IMR-90 (cell line): ENCODE measurements at regions not wholly inside any gene's neighbourhood (a gene's known extent, or its start where the extent isn't known, plus 50 kb on each side); places are given as distances from the start of the nearest gene placed in this dataset.
"Not testable (repeated sequence)": the region's sequence is repeated elsewhere in the genome, so short reads cannot be mapped to it uniquely, and the experiment has no call there.

Experiments used
- ATAC-seq: fragments of 200-7000 bp; cut with Tn5 transposase; 2 replicates; pipeline ENCODE4 v1.9.1; 2020; ENCODE audit warnings: low read depth, mild to moderate bottlenecking, moderate library complexity
- BruUV-seq: library from RNA; stranded (reverse); fragments of 400-500 nt; replicated peaks from 2 replicates; lab custom pipeline; 2021; lab: Mats Ljungman, UMichigan
- CTCF ChIA-PET: fragments of 300-600 bp; formaldehyde crosslinking; extraction: SDS; loops from one replicate; lab custom pipeline; 2021; ENCODE audit warnings: antibody characterized with exemption; lab: Yijun Ruan, JAX
- POLR2A ChIA-PET: fragments of 300-600 bp; sonication (Branson Sonifier 250); formaldehyde crosslinking; loops from one replicate; lab custom pipeline; 2022; ENCODE audit warnings: antibody characterized with exemption; ENCODE audit not compliant: unreplicated experiment; lab: Charles Lee
- DNase-seq: peaks from one replicate; pipeline ENCODE4 v3.0.0; 2013
- H2AFZ ChIP-seq: replicated peaks from 2 replicates; pipeline ENCODE3; 2013; ENCODE audit warnings: low read length, mild to moderate bottlenecking; ENCODE audit not compliant: poor library complexity
- H2AK5ac ChIP-seq: 2 replicates; pipeline ENCODE4 v1.6.1; 2013; ENCODE audit warnings: low read depth, low read length, inconsistent platforms
- H2AK9ac ChIP-seq: replicated peaks from 2 replicates; pipeline ENCODE3; 2013; ENCODE audit warnings: mild to moderate bottlenecking, low read depth, low read length, moderate library complexity; ENCODE audit not compliant: poor library complexity
- H2BK120ac ChIP-seq: 2 replicates; pipeline ENCODE4 v1.6.1; 2013; ENCODE audit warnings: low read depth, low read length, inconsistent platforms
- H2BK15ac ChIP-seq: 3 replicates; pipeline ENCODE4 v1.6.1; 2013; ENCODE audit warnings: low read depth, low read length, inconsistent platforms
- H2BK20ac ChIP-seq: 2 replicates; pipeline ENCODE4 v1.6.1; 2013; ENCODE audit warnings: low read depth, mild to moderate bottlenecking, inconsistent platforms, low read length, moderate library complexity
- H2BK5ac ChIP-seq: 2 replicates; pipeline ENCODE4 v1.6.1; 2013; ENCODE audit warnings: mild to moderate bottlenecking, low read depth, low read length, inconsistent platforms; ENCODE audit not compliant: poor library complexity, severe bottlenecking
- H3K14ac ChIP-seq: replicated peaks from 2 replicates; pipeline ENCODE4 v1.6.1; 2013; ENCODE audit warnings: low read depth, low read length, inconsistent platforms
- H3K18ac ChIP-seq: 2 replicates; pipeline ENCODE4 v1.6.1; 2013; ENCODE audit warnings: low read depth, low read length, control low read depth
- H3K23ac ChIP-seq: 2 replicates; pipeline ENCODE4 v1.6.1; 2013; ENCODE audit warnings: low read depth, low read length, inconsistent platforms
- H3K27ac ChIP-seq: 2 replicates; pipeline ENCODE4 v1.5.1; 2013; ENCODE audit warnings: mild to moderate bottlenecking, control low read depth, low read length; ENCODE audit not compliant: insufficient read depth
- H3K27me3 ChIP-seq: 2 replicates; pipeline ENCODE4 v1.6.1; 2013; ENCODE audit warnings: low read length; ENCODE audit not compliant: control insufficient read depth, insufficient read depth
- H3K36me3 ChIP-seq: 2 replicates; pipeline ENCODE4 v1.6.1; 2013; ENCODE audit warnings: low read length, mixed read lengths; ENCODE audit not compliant: control insufficient read depth, insufficient read depth
- H3K4ac ChIP-seq: 2 replicates; pipeline ENCODE4 v1.6.1; 2013; ENCODE audit warnings: low read depth, low read length, inconsistent platforms
- H3K4me1 ChIP-seq: 2 replicates; pipeline ENCODE4 v1.6.1; 2013; ENCODE audit warnings: low read length, mixed read lengths; ENCODE audit not compliant: control insufficient read depth, insufficient read depth
- H3K4me2 ChIP-seq: 2 replicates; pipeline ENCODE4 v1.6.1; 2013; ENCODE audit warnings: low read depth, mild to moderate bottlenecking, control low read depth, low read length, moderate library complexity
- H3K4me3 ChIP-seq: 2 replicates; pipeline ENCODE4 v1.5.1; 2013; ENCODE audit warnings: low read depth, mild to moderate bottlenecking, control low read depth, low read length, moderate library complexity; ENCODE audit not compliant: insufficient read depth
- H3K56ac ChIP-seq: 2 replicates; pipeline ENCODE4 v1.6.1; 2013; ENCODE audit warnings: low read length, inconsistent platforms; ENCODE audit not compliant: insufficient read depth; ENCODE audit errors: extremely low read depth
- H3K79me1 ChIP-seq, 2 experiments: 2 replicates each; pipeline ENCODE4 v1.6.1; 2013; ENCODE audit warnings: low read length in 2 of 2, inconsistent platforms in 1 of 2, low read depth in 1 of 2
- H3K9ac ChIP-seq: 2 replicates; pipeline ENCODE4 v1.6.1; 2013; ENCODE audit warnings: low read depth, low read length, control low read depth
- H3K9me1 ChIP-seq: 2 replicates; pipeline ENCODE4 v1.6.1; 2013; ENCODE audit warnings: low read length, inconsistent platforms; ENCODE audit not compliant: insufficient read depth
- H3K9me3 ChIP-seq: 2 replicates; pipeline ENCODE4 v1.6.1; 2013; ENCODE audit warnings: low read length; ENCODE audit not compliant: control insufficient read depth, insufficient read depth
- H4K20me1 ChIP-seq: 2 replicates; pipeline ENCODE4 v1.6.1; 2013; ENCODE audit warnings: low read length, inconsistent platforms; ENCODE audit not compliant: insufficient read depth
- H4K5ac ChIP-seq: 2 replicates; pipeline ENCODE4 v1.6.1; 2013; ENCODE audit warnings: mild to moderate bottlenecking, low read depth, low read length, control low read depth
- H4K8ac ChIP-seq, 2 experiments: 2 replicates each; pipeline ENCODE4 v1.6.1; 2013; ENCODE audit warnings: low read depth in 2 of 2, low read length in 2 of 2, control low read depth in 1 of 2, inconsistent platforms in 1 of 2
- H4K91ac ChIP-seq: 2 replicates; pipeline ENCODE4 v1.6.1; 2013; ENCODE audit warnings: low read depth, low read length, inconsistent platforms; ENCODE audit not compliant: insufficient read depth
- WGBS, 2 experiments: methylation state at CpG; one replicate each; pipeline versions ENCODE4 v1.1.5 to v1.1.7; 2013; ENCODE audit warnings: missing lambda C conversion rate in 2 of 2; ENCODE audit not compliant: insufficient read length in 1 of 2; ENCODE audit errors: extremely low coverage in 2 of 2; 5-methylcytosine and 5-hydroxymethylcytosine counted together
- dilution Hi-C: fragments of 300-500 bp; cut with HindIII; formaldehyde crosslinking; loops from one replicate; pipeline ENCODE4 v1.14.3; 2018; ENCODE audit warnings: low sequenced_read_pairs; ENCODE audit not compliant: unreplicated experiment
- in situ Hi-C: fragments of 300-500 bp; cut with MboI; formaldehyde crosslinking; loops from 3 replicates; pipeline ENCODE4 v1.14.3; 2019; ENCODE audit warnings: low sequenced_read_pairs, inconsistent platforms, mixed read lengths
- intact Hi-C: fragments of 100-400 bp; cut with micrococcal nuclease; formaldehyde crosslinking; loops from 2 replicates; pipeline ENCODE4 v1.10.0; 2022

DNA sequence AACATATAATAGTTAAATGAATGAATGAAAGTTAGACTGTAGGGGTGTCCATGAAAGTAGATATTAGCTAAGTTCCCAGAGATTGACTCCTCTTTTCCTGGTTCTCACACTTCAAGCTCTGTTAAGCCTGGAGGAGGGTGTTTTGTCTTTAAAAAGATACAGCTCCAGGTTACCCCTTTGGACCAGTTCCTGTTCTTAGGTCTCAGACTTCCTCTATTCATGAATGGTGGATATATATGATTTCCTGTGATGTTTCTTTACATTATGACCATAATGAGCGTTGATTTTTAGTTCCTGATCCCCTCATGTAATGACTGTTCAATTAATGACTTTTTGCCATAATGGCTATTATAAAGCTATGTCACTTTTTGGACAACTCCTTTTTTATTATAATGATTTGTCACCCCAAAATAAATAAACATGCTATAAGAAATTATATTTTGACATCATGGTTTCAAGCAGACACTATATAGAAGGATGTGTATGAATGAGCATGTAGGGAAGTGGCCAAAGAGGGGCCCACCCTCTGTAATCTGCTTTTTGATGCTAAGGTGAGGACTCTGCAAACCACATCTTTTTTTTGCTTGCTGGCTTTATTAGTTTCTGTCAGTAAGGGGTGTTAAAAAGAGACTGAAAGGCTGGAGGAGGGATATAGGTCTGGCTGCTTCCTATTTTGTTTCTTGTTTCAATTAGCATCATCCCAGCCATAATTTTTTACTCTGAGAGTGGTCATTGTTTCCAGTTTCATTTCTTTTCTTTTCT, 115.2 kb downstream of the FAM72B start:
- H2BK120ac ChIP-seq, ATAC-seq, H4K8ac ChIP-seq, H2BK15ac ChIP-seq, H4K20me1 ChIP-seq, H3K18ac ChIP-seq, DNase-seq, H2BK20ac ChIP-seq, H4K91ac ChIP-seq, H2AK9ac ChIP-seq, H4K5ac ChIP-seq, POLR2A ChIA-PET, H3K14ac ChIP-seq, in situ Hi-C loops, CTCF ChIA-PET, H2AFZ ChIP-seq, H3K4me3 ChIP-seq, H3K79me1 ChIP-seq, H3K27me3 ChIP-seq, dilution Hi-C loops, intact Hi-C loops, H3K9ac ChIP-seq, H3K27ac ChIP-seq, H3K4me1 ChIP-seq, H3K9me1 ChIP-seq, H2BK5ac ChIP-seq, H3K56ac ChIP-seq, H3K4me2 ChIP-seq, H2AK5ac ChIP-seq, BruUV-seq, H3K36me3 ChIP-seq, H3K9me3 ChIP-seq, H3K4ac ChIP-seq, H3K23ac ChIP-seq: not testable (repeated sequence)
- WGBS, 2 experiments: no CpG with 5 or more reads among the region's 1 CpG

DNA sequence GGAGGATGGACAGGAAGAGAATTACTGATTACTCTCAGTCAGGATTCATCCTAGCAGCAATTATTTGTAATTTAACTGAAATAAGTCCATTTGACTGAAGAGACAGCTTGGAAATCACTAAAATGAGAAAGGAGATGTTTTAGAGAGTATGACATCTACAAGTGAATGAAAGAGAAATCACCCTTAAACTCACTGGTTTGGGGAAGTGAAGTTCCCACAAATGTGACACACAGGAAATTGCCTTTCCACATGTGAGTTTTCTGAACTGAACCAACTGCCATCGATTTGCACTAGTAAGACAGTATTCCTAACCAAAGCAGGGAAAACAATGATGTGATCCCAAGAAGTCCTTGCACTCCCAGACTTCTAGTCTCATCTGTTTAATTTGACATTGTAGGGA, 110.3 kb downstream of the FAM72B start:
- H3K14ac ChIP-seq, H3K36me3 ChIP-seq, H4K20me1 ChIP-seq, intact Hi-C loops, H3K9ac ChIP-seq, H3K4me1 ChIP-seq, dilution Hi-C loops, H2AK5ac ChIP-seq, H3K27ac ChIP-seq, H3K4ac ChIP-seq, H3K23ac ChIP-seq, H4K91ac ChIP-seq, H2AK9ac ChIP-seq, H4K8ac ChIP-seq, H3K27me3 ChIP-seq, H3K18ac ChIP-seq, BruUV-seq, H3K79me1 ChIP-seq, H3K4me2 ChIP-seq, H2AFZ ChIP-seq, POLR2A ChIA-PET, H2BK20ac ChIP-seq, in situ Hi-C loops, H2BK15ac ChIP-seq, H3K9me3 ChIP-seq, ATAC-seq, H4K5ac ChIP-seq, H2BK5ac ChIP-seq, H3K9me1 ChIP-seq, CTCF ChIA-PET, H3K4me3 ChIP-seq, H3K56ac ChIP-seq, H2BK120ac ChIP-seq, DNase-seq: not testable (repeated sequence)
- WGBS, 2 experiments: no CpG with 5 or more reads among the region's 1 CpG
